Vagina (tissue), 2 donors: ENCODE measurements at regions not wholly inside any gene's neighbourhood (a gene's known extent, or its start where the extent isn't known, plus 50 kb on each side); places are given as distances from the start of the nearest gene placed in this dataset.

Experiments used
- CTCF ChIP-seq, 3 experiments: fragments of 450-650 bp in 2 of 3; fragments of 200-600 bp in 1 of 3; sonication (generic) in 1 of 3; IDR thresholded peaks; one replicate each; pipeline ENCODE4 v1.5.1; 2017 to 2019; ENCODE audit warnings: antibody characterized with exemption in 3 of 3, mild to moderate bottlenecking in 2 of 3, moderate library complexity in 2 of 3
- POLR2A ChIP-seq, 2 donors: fragments of 450-650 bp; IDR thresholded peaks; one replicate each; pipeline ENCODE4 v1.6.1; 2017; ENCODE audit warnings: antibody characterized with exemption in 2 of 2, mild to moderate bottlenecking in 2 of 2, moderate library complexity in 2 of 2

- TF ChIP-seq CTCF (IDR thresholded peaks at IDR 0.05) (no peak), POLR2A (IDR thresholded peaks at IDR 0.05) (no peak)
Measured at GRCh38 chr13:86174622-86175021, 375.4 kb upstream of the SLITRK6 start.
